ENCODE measurements at regions not wholly inside any gene's neighbourhood (a gene's known extent, or its start where the extent isn't known, plus 50 kb on each side); places are given as distances from the start of the nearest gene placed in this dataset.
"Not testable (repeated sequence)": the region's sequence is repeated elsewhere in the genome, so short reads cannot be mapped to it uniquely, and the experiment has no call there.

DNA sequence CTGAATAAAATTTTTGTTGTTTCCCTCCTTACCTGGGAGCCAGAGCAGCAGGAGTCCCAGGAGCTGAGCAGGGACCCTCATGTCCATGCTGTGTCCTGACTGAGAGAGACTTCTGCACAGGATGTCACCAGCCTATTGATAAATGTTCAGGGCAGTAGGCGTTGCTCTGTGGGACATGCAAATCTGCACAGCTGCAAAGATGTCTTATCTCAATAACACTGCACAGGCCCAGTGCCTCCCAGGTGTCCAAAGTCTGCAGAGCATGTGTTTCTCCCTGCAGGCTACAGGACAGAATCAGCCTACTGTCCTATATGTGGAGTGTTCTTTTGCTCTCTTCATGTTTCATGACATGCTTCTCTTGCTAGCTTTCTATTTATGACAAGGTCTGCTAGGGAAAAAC lies 522.3 kb downstream of the RPIA start:
- TF ChIP-seq, protein P1, sequence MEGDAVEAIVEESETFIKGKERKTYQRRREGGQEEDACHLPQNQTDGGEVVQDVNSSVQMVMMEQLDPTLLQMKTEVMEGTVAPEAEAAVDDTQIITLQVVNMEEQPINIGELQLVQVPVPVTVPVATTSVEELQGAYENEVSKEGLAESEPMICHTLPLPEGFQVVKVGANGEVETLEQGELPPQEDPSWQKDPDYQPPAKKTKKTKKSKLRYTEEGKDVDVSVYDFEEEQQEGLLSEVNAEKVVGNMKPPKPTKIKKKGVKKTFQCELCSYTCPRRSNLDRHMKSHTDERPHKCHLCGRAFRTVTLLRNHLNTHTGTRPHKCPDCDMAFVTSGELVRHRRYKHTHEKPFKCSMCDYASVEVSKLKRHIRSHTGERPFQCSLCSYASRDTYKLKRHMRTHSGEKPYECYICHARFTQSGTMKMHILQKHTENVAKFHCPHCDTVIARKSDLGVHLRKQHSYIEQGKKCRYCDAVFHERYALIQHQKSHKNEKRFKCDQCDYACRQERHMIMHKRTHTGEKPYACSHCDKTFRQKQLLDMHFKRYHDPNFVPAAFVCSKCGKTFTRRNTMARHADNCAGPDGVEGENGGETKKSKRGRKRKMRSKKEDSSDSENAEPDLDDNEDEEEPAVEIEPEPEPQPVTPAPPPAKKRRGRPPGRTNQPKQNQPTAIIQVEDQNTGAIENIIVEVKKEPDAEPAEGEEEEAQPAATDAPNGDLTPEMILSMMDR (IDR thresholded peaks at IDR 0.05), result not testable (repeated sequence)
- not testable (repeated sequence) for TF ChIP-seq POLR2A (IDR thresholded peaks at IDR 0.05)
